Endothelial cell of umbilical vein (primary cell): ENCODE measurements at regions not wholly inside any gene's neighbourhood (a gene's known extent, or its start where the extent isn't known, plus 50 kb on each side); places are given as distances from the start of the nearest gene placed in this dataset.

Source experiments
- CTCF ChIP-seq, 2 donors: IDR thresholded peaks; 1 replicate in 1 of 2; 2 replicates in 1 of 2; pipeline ENCODE4 v1.5.1; 2011; ENCODE audit warnings: low read length in 2 of 2, mild to moderate bottlenecking in 2 of 2, moderate library complexity in 2 of 2, control low read depth in 1 of 2, inconsistent platforms in 1 of 2, low read depth in 1 of 2; ENCODE audit not compliant: insufficient read depth in 1 of 2; ENCODE audit errors: extremely low read depth in 1 of 2
- GATA2 ChIP-seq: IDR thresholded peaks from 2 replicates; pipeline ENCODE4 v1.7.0; 2011; ENCODE audit warnings: low read depth, mild to moderate bottlenecking, moderate library complexity, mixed read lengths, low read length; ENCODE audit not compliant: insufficient read length, insufficient read depth
- MYC ChIP-seq: IDR thresholded peaks from one replicate; pipeline ENCODE4 v1.6.1; 2011; ENCODE audit warnings: mild to moderate bottlenecking, low read depth, low read length
- POLR2A ChIP-seq: IDR thresholded peaks from 2 replicates; pipeline ENCODE4 v1.6.1; 2012; ENCODE audit warnings: low read depth, mild to moderate bottlenecking, control low read depth, low read length
- POLR2AphosphoS5 ChIP-seq: IDR thresholded peaks from 2 replicates; pipeline ENCODE4 v1.6.1; 2012; ENCODE audit warnings: low read depth, mild to moderate bottlenecking, control low read depth, low read length, moderate library complexity; ENCODE audit not compliant: insufficient read depth

DNA sequence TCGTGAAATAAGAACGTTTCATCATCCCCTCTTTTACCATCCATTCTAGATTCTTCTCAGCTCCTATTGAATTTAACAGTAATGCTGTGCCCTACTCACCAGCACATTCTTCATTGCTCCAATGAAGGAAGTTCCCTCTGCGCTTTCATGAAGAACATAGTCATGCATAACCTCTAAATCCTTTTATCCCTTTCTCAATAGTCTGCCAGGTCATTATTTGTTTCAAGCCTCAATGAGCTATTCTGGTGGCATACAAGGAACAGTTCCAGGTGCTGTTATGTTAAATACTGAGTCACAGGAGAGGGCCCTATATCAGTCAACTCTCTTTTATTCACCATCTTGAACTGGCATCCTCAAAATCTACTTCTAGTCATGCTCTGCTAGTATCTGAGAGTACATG, 381.0 kb downstream of the GPATCH2 start:
- TF ChIP-seq CTCF (IDR thresholded peaks at IDR 0.05; ENCODE audit: extremely low read depth in 1 of 2, insufficient read depth in 1 of 2, low read depth in 1 of 2, low read length in 2 of 2) (no peak), POLR2A (no peak), GATA2 (no peak), POLR2AphosphoS5 (no peak), MYC (no peak)
